HEK293 (cell line): ENCODE measurements at regions not wholly inside any gene's neighbourhood (a gene's known extent, or its start where the extent isn't known, plus 50 kb on each side); places are given as distances from the start of the nearest gene placed in this dataset.
"Not testable (repeated sequence)": the region's sequence is repeated elsewhere in the genome, so short reads cannot be mapped to it uniquely, and the experiment has no call there.

Experiments
- CTCF ChIA-PET: fragments of 350-600 bp; formaldehyde crosslinking; extraction: SDS; loops from one replicate; lab custom pipeline; 2021; ENCODE audit warnings: antibody characterized with exemption; lab: Yijun Ruan, JAX
- POLR2A ChIA-PET: fragments of 300-600 bp; formaldehyde crosslinking; extraction: SDS; loops from one replicate; lab custom pipeline; 2020; ENCODE audit warnings: antibody characterized with exemption, inconsistent platforms; lab: Yijun Ruan, JAX
- H3K27ac ChIP-seq: fragments of 200-500 bp; sonication (Bioruptor generic); 2 replicates; pipeline ENCODE4 v1.5.1; 2014; ENCODE audit warnings: low read depth, low read length, control low read depth, inconsistent platforms; ENCODE audit errors: extremely low read depth
- H3K36me3 ChIP-seq, 2 experiments: fragments of 200-500 bp in 1 of 2; sonication (Bioruptor generic) in 1 of 2; 1 replicate in 1 of 2; 2 replicates in 1 of 2; pipeline ENCODE4 v1.5.1; 2014 to 2017; ENCODE audit warnings: inconsistent platforms in 2 of 2, low read length in 2 of 2; ENCODE audit not compliant: control insufficient read depth in 2 of 2, insufficient read depth in 1 of 2
- H3K4me1 ChIP-seq: fragments of 200-500 bp; sonication (Bioruptor generic); 2 replicates; pipeline ENCODE4 v1.5.1; 2014; ENCODE audit warnings: mild to moderate bottlenecking, low read length, inconsistent platforms; ENCODE audit not compliant: control insufficient read depth, insufficient read depth
- H3K4me3 ChIP-seq: 2 replicates; pipeline ENCODE4 v1.5.1; 2011; ENCODE audit warnings: low read depth, mild to moderate bottlenecking, control low read depth, low read length, moderate library complexity
- H3K9me3 ChIP-seq: fragments of 200-500 bp; sonication (Bioruptor generic); 2 replicates; pipeline ENCODE4 v1.5.1; 2014; ENCODE audit warnings: low read depth, low read length, inconsistent platforms; ENCODE audit not compliant: control insufficient read depth, insufficient read depth
- EGR2 ChIP-seq: fragments of 450-650 bp; formaldehyde crosslinking; IDR thresholded peaks from 2 replicates; pipeline ENCODE4 v1.5.1; 2016; ENCODE audit warnings: low read depth, missing biosample characterization, missing genetic modification characterization
- GLIS1 ChIP-seq: fragments of 450-650 bp; formaldehyde crosslinking; IDR thresholded peaks from 2 replicates; pipeline ENCODE4 v1.5.1; 2016; ENCODE audit warnings: missing biosample characterization, missing genetic modification characterization
- GLIS2 ChIP-seq: fragments of 450-650 bp; formaldehyde crosslinking; IDR thresholded peaks from 2 replicates; pipeline ENCODE4 v1.5.1; 2016; ENCODE audit warnings: missing biosample characterization, missing genetic modification characterization
- KLF1 ChIP-seq: fragments of 450-650 bp; formaldehyde crosslinking; IDR thresholded peaks from 2 replicates; pipeline ENCODE4 v1.5.1; 2016; ENCODE audit warnings: missing biosample characterization, missing genetic modification characterization
- KLF8 ChIP-seq: fragments of 450-650 bp; formaldehyde crosslinking; IDR thresholded peaks from 2 replicates; pipeline ENCODE4 v1.5.1; 2016; ENCODE audit warnings: missing biosample characterization, missing genetic modification characterization
- KLF9 ChIP-seq: fragments of 450-650 bp; formaldehyde crosslinking; IDR thresholded peaks from 2 replicates; pipeline ENCODE4 v1.5.1; 2016; ENCODE audit warnings: missing biosample characterization, missing genetic modification characterization, low read depth
- SP2 ChIP-seq: fragments of 450-650 bp; formaldehyde crosslinking; IDR thresholded peaks from 2 replicates; pipeline ENCODE4 v1.5.1; 2016; ENCODE audit warnings: missing biosample characterization, missing genetic modification characterization
- SP3 ChIP-seq: fragments of 450-650 bp; formaldehyde crosslinking; IDR thresholded peaks from 2 replicates; pipeline ENCODE4 v1.5.1; 2016; ENCODE audit warnings: missing biosample characterization, missing genetic modification characterization
- SP7 ChIP-seq: fragments of 450-650 bp; formaldehyde crosslinking; IDR thresholded peaks from 2 replicates; pipeline ENCODE4 v1.5.1; 2016; ENCODE audit warnings: missing biosample characterization, missing genetic modification characterization
- ZBTB17 ChIP-seq: fragments of 450-650 bp; formaldehyde crosslinking; IDR thresholded peaks from 2 replicates; pipeline ENCODE4 v1.5.1; 2016; ENCODE audit warnings: missing biosample characterization, missing genetic modification characterization
- ZBTB20 ChIP-seq: fragments of 450-650 bp; formaldehyde crosslinking; IDR thresholded peaks from 2 replicates; pipeline ENCODE4 v1.5.1; 2016; ENCODE audit warnings: missing biosample characterization, missing genetic modification characterization
- ZBTB8A ChIP-seq: fragments of 450-650 bp; formaldehyde crosslinking; IDR thresholded peaks from 2 replicates; pipeline ENCODE4 v1.5.1; 2016; ENCODE audit warnings: missing biosample characterization, missing genetic modification characterization
- ZEB2 ChIP-seq: fragments of 450-650 bp; formaldehyde crosslinking; IDR thresholded peaks from 2 replicates; pipeline ENCODE4 v1.5.1; 2016; ENCODE audit warnings: missing biosample characterization, missing genetic modification characterization
- ZFHX2 ChIP-seq: fragments of 450-650 bp; formaldehyde crosslinking; conservative IDR thresholded peaks from 2 replicates; pipeline ENCODE4 v1.5.1; 2016; ENCODE audit warnings: missing biosample characterization, missing genetic modification characterization
- ZFP69B ChIP-seq: fragments of 450-650 bp; formaldehyde crosslinking; IDR thresholded peaks from 2 replicates; pipeline ENCODE4 v1.5.1; 2016; ENCODE audit warnings: missing biosample characterization, missing genetic modification characterization
- ZNF223 ChIP-seq: fragments of 450-650 bp; formaldehyde crosslinking; IDR thresholded peaks from 2 replicates; pipeline ENCODE4 v1.5.1; 2016; ENCODE audit warnings: missing biosample characterization, missing genetic modification characterization
- ZNF335 ChIP-seq: fragments of 450-650 bp; formaldehyde crosslinking; conservative IDR thresholded peaks from 2 replicates; pipeline ENCODE4 v1.5.1; 2016; ENCODE audit warnings: missing biosample characterization, missing genetic modification characterization
- ZNF501 ChIP-seq: fragments of 450-650 bp; formaldehyde crosslinking; IDR thresholded peaks from 2 replicates; pipeline ENCODE4 v1.5.1; 2016; ENCODE audit warnings: missing biosample characterization, missing genetic modification characterization
- ZNF600 ChIP-seq: fragments of 450-650 bp; formaldehyde crosslinking; IDR thresholded peaks from 2 replicates; pipeline ENCODE4 v1.5.1; 2016; ENCODE audit warnings: missing biosample characterization, missing genetic modification characterization
- ZNF660 ChIP-seq: fragments of 450-650 bp; IDR thresholded peaks from 2 replicates; pipeline ENCODE4 v1.5.1; 2018; ENCODE audit warnings: missing biosample characterization, mild to moderate bottlenecking, missing genetic modification characterization
- ZNF76 ChIP-seq: fragments of 450-650 bp; formaldehyde crosslinking; IDR thresholded peaks from 2 replicates; pipeline ENCODE4; 2016; ENCODE audit warnings: low read depth, missing biosample characterization, missing genetic modification characterization, borderline replicate concordance
- ZSCAN30 ChIP-seq: fragments of 450-650 bp; IDR thresholded peaks from 2 replicates; pipeline ENCODE4 v1.5.1; 2018; ENCODE audit warnings: missing biosample characterization, mild to moderate bottlenecking, missing genetic modification characterization, moderate library complexity
- TF ChIP-seq, protein P1 (sequence below): fragments of 450-650 bp; formaldehyde crosslinking; IDR thresholded peaks from 2 replicates; pipeline ENCODE4 v1.5.1; 2016; ENCODE audit warnings: missing biosample characterization, missing genetic modification characterization
- TF ChIP-seq, protein P2 (sequence below): fragments of 450-650 bp; formaldehyde crosslinking; optimal IDR thresholded peaks from 2 replicates; pipeline ENCODE3; 2016; ENCODE audit warnings: missing biosample characterization, mild to moderate bottlenecking, missing genetic modification characterization
- TF ChIP-seq, protein P3 (sequence below): fragments of 450-650 bp; formaldehyde crosslinking; conservative IDR thresholded peaks from 2 replicates; pipeline ENCODE4 v1.5.1; 2016; ENCODE audit warnings: low read depth, missing biosample characterization, missing genetic modification characterization
- TF ChIP-seq, protein P4 (sequence below): fragments of 450-650 bp; formaldehyde crosslinking; IDR thresholded peaks from 2 replicates; pipeline ENCODE4 v1.5.1; 2016; ENCODE audit warnings: missing biosample characterization, missing genetic modification characterization

DNA sequence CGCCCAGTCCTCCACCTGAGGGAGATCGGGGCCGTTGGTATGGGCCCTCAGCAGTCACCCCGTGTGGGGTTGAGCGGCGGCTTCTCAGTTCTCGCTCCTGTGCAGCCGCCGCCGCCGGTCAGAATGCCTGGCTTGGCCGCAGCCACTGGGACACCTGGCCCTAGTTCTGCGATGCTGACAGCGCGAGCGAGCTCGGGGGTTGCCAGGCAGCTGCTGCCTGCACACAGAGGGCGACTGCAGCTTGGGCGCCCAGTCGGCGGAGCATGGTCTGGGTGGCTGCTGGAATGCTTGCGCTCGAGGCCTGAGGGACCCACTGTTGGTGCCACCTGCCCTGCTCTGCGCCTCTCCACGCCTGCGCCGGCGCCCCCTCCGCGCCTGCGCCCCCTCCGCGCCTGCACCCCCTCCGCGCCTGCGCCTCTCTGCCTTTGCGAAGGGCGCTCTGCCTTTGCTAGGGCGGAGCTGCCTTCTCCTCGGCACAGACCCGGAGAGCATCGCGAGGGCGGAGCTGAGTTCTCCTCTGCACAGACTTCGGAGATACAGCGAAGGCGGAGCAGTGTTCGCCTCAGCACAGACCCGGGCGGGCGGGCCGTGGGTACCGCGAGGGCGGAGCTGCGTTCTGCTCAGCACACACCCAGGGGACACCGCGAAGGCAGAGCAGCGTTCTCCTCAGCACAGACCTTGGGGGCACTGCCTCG is 1648.3 kb downstream of the SPATA31A7 start:
- POLR2A ChIA-PET, H3K4me1 ChIP-seq, CTCF ChIA-PET: not testable (repeated sequence)
- Histone ChIP-seq H3K27ac (peak overlapping the region; percentile 86), H3K4me3 (peak overlapping the region; percentile 55)
- TF ChIP-seq KLF9 (tag by site-specific recombination), result peak; percentile 50; the same call in 1 of the 2 replicates
- peak; percentile 82 for TF ChIP-seq EGR2
- peak; percentile 87 for TF ChIP-seq ZBTB17 (tag by site-specific recombination)
- TF ChIP-seq KLF1 (tag by site-specific recombination), result peak; percentile 33
- peak; percentile 55; the same call in 1 of the 2 replicates for TF ChIP-seq ZNF76 (tag by site-specific recombination)
- peak; percentile 13; the same call in 1 of the 2 replicates for TF ChIP-seq KLF8 (tag by site-specific recombination)
- peak; percentile 48 for TF ChIP-seq GLIS2 (tag by site-specific recombination)
- peak; percentile 58 for TF ChIP-seq SP3 (tag by site-specific recombination)
- TF ChIP-seq, protein P1, sequence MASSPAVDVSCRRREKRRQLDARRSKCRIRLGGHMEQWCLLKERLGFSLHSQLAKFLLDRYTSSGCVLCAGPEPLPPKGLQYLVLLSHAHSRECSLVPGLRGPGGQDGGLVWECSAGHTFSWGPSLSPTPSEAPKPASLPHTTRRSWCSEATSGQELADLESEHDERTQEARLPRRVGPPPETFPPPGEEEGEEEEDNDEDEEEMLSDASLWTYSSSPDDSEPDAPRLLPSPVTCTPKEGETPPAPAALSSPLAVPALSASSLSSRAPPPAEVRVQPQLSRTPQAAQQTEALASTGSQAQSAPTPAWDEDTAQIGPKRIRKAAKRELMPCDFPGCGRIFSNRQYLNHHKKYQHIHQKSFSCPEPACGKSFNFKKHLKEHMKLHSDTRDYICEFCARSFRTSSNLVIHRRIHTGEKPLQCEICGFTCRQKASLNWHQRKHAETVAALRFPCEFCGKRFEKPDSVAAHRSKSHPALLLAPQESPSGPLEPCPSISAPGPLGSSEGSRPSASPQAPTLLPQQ (tag by site-specific recombination), result peak; percentile 68; the same call in 1 of the 2 replicates
- TF ChIP-seq ZNF660 (tag by site-specific recombination), result peak; percentile 69; the same call in 1 of the 2 replicates
- TF ChIP-seq ZBTB8A (tag by site-specific recombination), result peak; percentile 99
- TF ChIP-seq SP2 (tag by site-specific recombination), result peak; percentile 90
- TF ChIP-seq, protein P2, sequence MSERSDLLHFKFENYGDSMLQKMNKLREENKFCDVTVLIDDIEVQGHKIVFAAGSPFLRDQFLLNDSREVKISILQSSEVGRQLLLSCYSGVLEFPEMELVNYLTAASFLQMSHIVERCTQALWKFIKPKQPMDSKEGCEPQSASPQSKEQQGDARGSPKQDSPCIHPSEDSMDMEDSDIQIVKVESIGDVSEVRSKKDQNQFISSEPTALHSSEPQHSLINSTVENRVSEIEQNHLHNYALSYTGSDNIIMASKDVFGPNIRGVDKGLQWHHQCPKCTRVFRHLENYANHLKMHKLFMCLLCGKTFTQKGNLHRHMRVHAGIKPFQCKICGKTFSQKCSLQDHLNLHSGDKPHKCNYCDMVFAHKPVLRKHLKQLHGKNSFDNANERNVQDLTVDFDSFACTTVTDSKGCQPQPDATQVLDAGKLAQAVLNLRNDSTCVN, result peak; percentile 73
- peak; percentile 97 for TF ChIP-seq ZNF600 (tag by site-specific recombination)
- 0 out of 2 replicates have a peak, but pooled peaks have one; percentile 50 for TF ChIP-seq ZFP69B
- 0 out of 2 replicates have a peak, but pooled peaks have one; percentile 23 for TF ChIP-seq ZEB2 (tag by site-specific recombination)
- 0 out of 2 replicates have a peak, but pooled peaks have one; percentile 31 for TF ChIP-seq GLIS1 (tag by site-specific recombination)
- TF ChIP-seq ZFHX2 (tag by site-specific recombination), result peak; percentile 79
- TF ChIP-seq, protein P3, sequence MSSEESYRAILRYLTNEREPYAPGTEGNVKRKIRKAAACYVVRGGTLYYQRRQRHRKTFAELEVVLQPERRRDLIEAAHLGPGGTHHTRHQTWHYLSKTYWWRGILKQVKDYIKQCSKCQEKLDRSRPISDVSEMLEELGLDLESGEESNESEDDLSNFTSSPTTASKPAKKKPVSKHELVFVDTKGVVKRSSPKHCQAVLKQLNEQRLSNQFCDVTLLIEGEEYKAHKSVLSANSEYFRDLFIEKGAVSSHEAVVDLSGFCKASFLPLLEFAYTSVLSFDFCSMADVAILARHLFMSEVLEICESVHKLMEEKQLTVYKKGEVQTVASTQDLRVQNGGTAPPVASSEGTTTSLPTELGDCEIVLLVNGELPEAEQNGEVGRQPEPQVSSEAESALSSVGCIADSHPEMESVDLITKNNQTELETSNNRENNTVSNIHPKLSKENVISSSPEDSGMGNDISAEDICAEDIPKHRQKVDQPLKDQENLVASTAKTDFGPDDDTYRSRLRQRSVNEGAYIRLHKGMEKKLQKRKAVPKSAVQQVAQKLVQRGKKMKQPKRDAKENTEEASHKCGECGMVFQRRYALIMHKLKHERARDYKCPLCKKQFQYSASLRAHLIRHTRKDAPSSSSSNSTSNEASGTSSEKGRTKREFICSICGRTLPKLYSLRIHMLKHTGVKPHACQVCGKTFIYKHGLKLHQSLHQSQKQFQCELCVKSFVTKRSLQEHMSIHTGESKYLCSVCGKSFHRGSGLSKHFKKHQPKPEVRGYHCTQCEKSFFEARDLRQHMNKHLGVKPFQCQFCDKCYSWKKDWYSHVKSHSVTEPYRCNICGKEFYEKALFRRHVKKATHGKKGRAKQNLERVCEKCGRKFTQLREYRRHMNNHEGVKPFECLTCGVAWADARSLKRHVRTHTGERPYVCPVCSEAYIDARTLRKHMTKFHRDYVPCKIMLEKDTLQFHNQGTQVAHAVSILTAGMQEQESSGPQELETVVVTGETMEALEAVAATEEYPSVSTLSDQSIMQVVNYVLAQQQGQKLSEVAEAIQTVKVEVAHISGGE (tag by site-specific recombination), result peak; percentile 50
- TF ChIP-seq ZNF501 (tag by site-specific recombination), result 0 out of 2 replicates have a peak, but pooled peaks have one; percentile 15
- TF ChIP-seq, protein P4, sequence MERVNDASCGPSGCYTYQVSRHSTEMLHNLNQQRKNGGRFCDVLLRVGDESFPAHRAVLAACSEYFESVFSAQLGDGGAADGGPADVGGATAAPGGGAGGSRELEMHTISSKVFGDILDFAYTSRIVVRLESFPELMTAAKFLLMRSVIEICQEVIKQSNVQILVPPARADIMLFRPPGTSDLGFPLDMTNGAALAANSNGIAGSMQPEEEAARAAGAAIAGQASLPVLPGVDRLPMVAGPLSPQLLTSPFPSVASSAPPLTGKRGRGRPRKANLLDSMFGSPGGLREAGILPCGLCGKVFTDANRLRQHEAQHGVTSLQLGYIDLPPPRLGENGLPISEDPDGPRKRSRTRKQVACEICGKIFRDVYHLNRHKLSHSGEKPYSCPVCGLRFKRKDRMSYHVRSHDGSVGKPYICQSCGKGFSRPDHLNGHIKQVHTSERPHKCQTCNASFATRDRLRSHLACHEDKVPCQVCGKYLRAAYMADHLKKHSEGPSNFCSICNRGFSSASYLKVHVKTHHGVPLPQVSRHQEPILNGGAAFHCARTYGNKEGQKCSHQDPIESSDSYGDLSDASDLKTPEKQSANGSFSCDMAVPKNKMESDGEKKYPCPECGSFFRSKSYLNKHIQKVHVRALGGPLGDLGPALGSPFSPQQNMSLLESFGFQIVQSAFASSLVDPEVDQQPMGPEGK (tag by site-specific recombination), result peak; percentile 60; the same call in 1 of the 2 replicates
- TF ChIP-seq ZSCAN30, result peak; percentile 37; the same call in 1 of the 2 replicates
- TF ChIP-seq ZNF335 (tag by site-specific recombination), result peak; percentile 69
- 0 out of 2 replicates have a peak, but pooled peaks have one; percentile 18 for TF ChIP-seq SP7
- TF ChIP-seq ZBTB20 (tag by site-specific recombination), result peak; percentile 83
- peak; percentile 100 for TF ChIP-seq ZNF223
- TF ChIP-seq, all 188 proteins: peak for 26; not testable (repeated sequence) for 162
- not testable (repeated sequence) for H3K36me3 ChIP-seq, H3K9me3 ChIP-seq
